Right lobe of liver (tissue), 6 donors: ENCODE measurements at regions not wholly inside any gene's neighbourhood (a gene's known extent, or its start where the extent isn't known, plus 50 kb on each side); places are given as distances from the start of the nearest gene placed in this dataset.

Experiments
- ATAC-seq, 4 donors: fragments of 200-7000 bp; cut with Tn5 transposase; one replicate each; pipeline ENCODE4 v1.9.1; 2020; ENCODE audit warnings: mild to moderate bottlenecking in 4 of 4, moderate library complexity in 4 of 4
- DNase-seq, 3 donors: peaks; one replicate each; pipeline ENCODE4 v3.0.0-alpha.2; 2020
- H3K27ac ChIP-seq, 3 donors: fragments of 200-600 bp; one replicate each; pipeline ENCODE4 v1.8.0; 2022
- H3K27me3 ChIP-seq, 2 donors: fragments of 200-600 bp; one replicate each; pipeline ENCODE4 v1.8.0; 2022
- H3K36me3 ChIP-seq, 4 donors: fragments of 200-600 bp; sonication (generic) in 1 of 4; one replicate each; pipeline versions ENCODE4 v1.5.1 to v1.8.0; 2017 to 2022; ENCODE audit warnings: control low read depth in 1 of 4
- H3K4me1 ChIP-seq, 4 donors: fragments of 200-600 bp; sonication (generic) in 1 of 4; one replicate each; pipeline versions ENCODE4 v1.5.1 to v1.8.0; 2017 to 2022; ENCODE audit warnings: control low read depth in 1 of 4
- H3K4me3 ChIP-seq, 3 donors: fragments of 200-600 bp; one replicate each; pipeline ENCODE4 v1.8.0; 2022
- H3K9me3 ChIP-seq, 4 donors: fragments of 200-600 bp; sonication (generic) in 1 of 4; one replicate each; pipeline versions ENCODE4 v1.5.1 to v1.8.0; 2017 to 2022; ENCODE audit warnings: control low read depth in 1 of 4
- POLR2A ChIP-seq: fragments of 450-650 bp; IDR thresholded peaks from one replicate; pipeline ENCODE4 v1.6.1; 2017; ENCODE audit warnings: antibody characterized with exemption, mild to moderate bottlenecking
- WGBS: methylation state at CpG from one replicate; pipeline ENCODE4 v1.1.6; 2018; ENCODE audit warnings: low coverage, low lambda C conversion rate; ENCODE audit not compliant: insufficient coverage; ENCODE audit errors: missing lambda C conversion rate; 5-methylcytosine and 5-hydroxymethylcytosine counted together
- intact Hi-C, 2 donors: fragments of 100-400 bp; cut with DNase I; formaldehyde crosslinking; loops; one replicate each; pipeline versions ENCODE4 v1.11.2 to v1.14.1; 2022
- small RNA-seq, 2 experiments: library from RNA; depleted of rRNA; stranded (forward); fragments of <200 nt; gene quantifications; one replicate each; pipeline ENCODE3, GENCODE V24; 2016
- TF ChIP-seq, protein P1 (sequence below), 4 donors: fragments of 200-600 bp in 3 of 4; fragments of 450-650 bp in 1 of 4; IDR thresholded peaks; one replicate each; pipeline versions ENCODE4 v1.5.1 to v1.8.0; 2016 to 2022; ENCODE audit warnings: antibody characterized with exemption in 4 of 4, mild to moderate bottlenecking in 2 of 4
- donor health status: DM: no; HTN: yes; CAD: no.
- donor health status: DM: no; HTN: no; CAD: no.
- donor health status: DM: no; HTN: no; CAD: no.
- donor health status: DM: no; HTN: yes; CAD: no.
- donor health status: DM: no; HTN: yes; CAD: no.

DNA sequence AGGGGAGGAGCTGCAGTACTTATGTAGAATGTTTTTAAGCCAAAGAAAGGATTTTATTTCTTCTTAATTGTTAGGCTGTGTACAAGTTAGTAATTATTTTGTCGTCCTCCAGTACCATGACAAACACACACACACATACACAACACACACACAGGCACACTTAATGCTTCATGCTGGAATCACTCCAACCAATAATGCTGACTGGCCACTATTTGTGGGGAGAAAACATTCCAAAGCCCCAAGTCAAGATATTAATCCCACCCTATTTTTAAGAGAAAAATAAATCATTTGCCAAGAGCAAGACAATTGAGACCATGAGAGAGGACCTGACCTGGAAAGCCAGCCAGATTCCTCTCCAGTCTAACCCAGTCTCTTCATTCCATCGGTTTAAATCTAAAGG is 51.8 kb upstream of the TMCO5A start:
- ATAC-seq (no peak), DNase-seq (no peak)
- no peaks in the 10 kb centered on the region for H3K9me3 ChIP-seq
- H3K27me3 ChIP-seq = no peaks in the 10 kb centered on the region
- no peaks in the 10 kb centered on the region for H3K36me3 ChIP-seq
- WGBS = 56% methylated on average over 2 of the region's 2 CpGs
- no peak overlapping the region for H3K27ac ChIP-seq
- no peak overlapping the region for H3K4me3 ChIP-seq
- H3K4me1 ChIP-seq = peaks cover 0 to 15% (median 5%) of the 10 kb centered on the region in 4 donors
- TF ChIP-seq POLR2A = no peak
- TF ChIP-seq, protein P1, sequence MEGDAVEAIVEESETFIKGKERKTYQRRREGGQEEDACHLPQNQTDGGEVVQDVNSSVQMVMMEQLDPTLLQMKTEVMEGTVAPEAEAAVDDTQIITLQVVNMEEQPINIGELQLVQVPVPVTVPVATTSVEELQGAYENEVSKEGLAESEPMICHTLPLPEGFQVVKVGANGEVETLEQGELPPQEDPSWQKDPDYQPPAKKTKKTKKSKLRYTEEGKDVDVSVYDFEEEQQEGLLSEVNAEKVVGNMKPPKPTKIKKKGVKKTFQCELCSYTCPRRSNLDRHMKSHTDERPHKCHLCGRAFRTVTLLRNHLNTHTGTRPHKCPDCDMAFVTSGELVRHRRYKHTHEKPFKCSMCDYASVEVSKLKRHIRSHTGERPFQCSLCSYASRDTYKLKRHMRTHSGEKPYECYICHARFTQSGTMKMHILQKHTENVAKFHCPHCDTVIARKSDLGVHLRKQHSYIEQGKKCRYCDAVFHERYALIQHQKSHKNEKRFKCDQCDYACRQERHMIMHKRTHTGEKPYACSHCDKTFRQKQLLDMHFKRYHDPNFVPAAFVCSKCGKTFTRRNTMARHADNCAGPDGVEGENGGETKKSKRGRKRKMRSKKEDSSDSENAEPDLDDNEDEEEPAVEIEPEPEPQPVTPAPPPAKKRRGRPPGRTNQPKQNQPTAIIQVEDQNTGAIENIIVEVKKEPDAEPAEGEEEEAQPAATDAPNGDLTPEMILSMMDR (IDR thresholded peaks at IDR 0.05) = no peak
- intact Hi-C loops = no loop called here

Small RNA genes lying in the stretch of these regions (small RNA-seq; reads per million reads assigned to genes)
- gene RF00017 = 0 reads per million in 2 experiments
